ENCODE measurements at regions not wholly inside any gene's neighbourhood (a gene's known extent, or its start where the extent isn't known, plus 50 kb on each side); places are given as distances from the start of the nearest gene placed in this dataset.

GRCh38 chr2:58992062-58992706 lies 751.1 kb upstream of the FANCL start:
- DNase-seq (ENCODE audit: low read depth in 4 of 4, low spot score in 1 of 4), result no peak

GRCh38 chr2:58991357-58991756 lies 750.2 kb upstream of the FANCL start:
- no peak for DNase-seq (ENCODE audit: low read depth in 4 of 4, low spot score in 1 of 4)

- DNase-seq (ENCODE audit: low read depth in 4 of 4, low spot score in 1 of 4), result no peak
Measured at GRCh38 chr2:58985541-58985940, 744.4 kb upstream of the FANCL start.

- no peak for DNase-seq (ENCODE audit: low read depth in 4 of 4, low spot score in 1 of 4)
Measured at GRCh38 chr2:58984731-58985130, 743.6 kb upstream of the FANCL start.

- no peak for DNase-seq (ENCODE audit: low read depth in 4 of 4, low spot score in 1 of 4)
Measured at GRCh38 chr2:58983111-58983510, 742.0 kb upstream of the FANCL start.

GRCh38 chr2:58981237-58981636 lies 740.1 kb upstream of the FANCL start:
- DNase-seq (ENCODE audit: low read depth in 4 of 4, low spot score in 1 of 4), result no peak

- DNase-seq (ENCODE audit: low read depth in 4 of 4, low spot score in 1 of 4), result no peak
Measured at GRCh38 chr2:58976375-58977071, 735.4 kb upstream of the FANCL start.

GRCh38 chr2:58974881-58975280 lies 733.8 kb upstream of the FANCL start:
- no peak for DNase-seq (ENCODE audit: low read depth in 4 of 4, low spot score in 1 of 4)

GRCh38 chr2:58974426-58974825 lies 733.3 kb upstream of the FANCL start:
- DNase-seq (ENCODE audit: low read depth in 4 of 4, low spot score in 1 of 4), result no peak

GRCh38 chr2:58973811-58974281 lies 732.7 kb upstream of the FANCL start:
- DNase-seq (ENCODE audit: low read depth in 4 of 4, low spot score in 1 of 4), result no peak

GRCh38 chr2:58972737-58973136 lies 731.6 kb upstream of the FANCL start:
- no peak for DNase-seq (ENCODE audit: low read depth in 4 of 4, low spot score in 1 of 4)

GRCh38 chr2:58971511-58972360 lies 730.6 kb upstream of the FANCL start:
- DNase-seq (ENCODE audit: low read depth in 4 of 4, low spot score in 1 of 4), result no peak

GRCh38 chr2:58970365-58970764 lies 729.2 kb upstream of the FANCL start:
- DNase-seq (ENCODE audit: low read depth in 4 of 4, low spot score in 1 of 4), result no peak

- DNase-seq (ENCODE audit: low read depth in 4 of 4, low spot score in 1 of 4), result no peak
Measured at GRCh38 chr2:58968885-58969284, 727.8 kb upstream of the FANCL start.

GRCh38 chr2:58967736-58968135 lies 726.6 kb upstream of the FANCL start:
- DNase-seq (ENCODE audit: low read depth in 4 of 4, low spot score in 1 of 4), result no peak

GRCh38 chr2:58965602-58966001 lies 724.5 kb upstream of the FANCL start:
- DNase-seq (ENCODE audit: low read depth in 4 of 4, low spot score in 1 of 4), result no peak

- DNase-seq (ENCODE audit: low read depth in 4 of 4, low spot score in 1 of 4), result no peak
Measured at GRCh38 chr2:58959996-58960395, 718.9 kb upstream of the FANCL start.

GRCh38 chr2:58957188-58957840 lies 716.2 kb upstream of the FANCL start:
- DNase-seq (ENCODE audit: low read depth in 4 of 4, low spot score in 1 of 4), result no peak

GRCh38 chr2:58954880-58955385 lies 713.8 kb upstream of the FANCL start:
- DNase-seq (ENCODE audit: low read depth in 4 of 4, low spot score in 1 of 4), result no peak

GRCh38 chr2:58951722-58952121 lies 710.6 kb upstream of the FANCL start:
- DNase-seq (ENCODE audit: low read depth in 4 of 4, low spot score in 1 of 4), result no peak

GRCh38 chr2:58950795-58951462 lies 709.8 kb upstream of the FANCL start:
- DNase-seq (ENCODE audit: low read depth in 4 of 4, low spot score in 1 of 4), result no peak

All from stimulated activated CD4-positive, alpha-beta T cell treated with anti-CD3 and anti-CD28 coated beads, Interleukin-1b, Interleukin-23, amount 100 ng/mL, for 24 hours (primary cell).